Right cardiac atrium (tissue), 5 donors: ENCODE measurements at regions not wholly inside any gene's neighbourhood (a gene's known extent, or its start where the extent isn't known, plus 50 kb on each side); places are given as distances from the start of the nearest gene placed in this dataset.
"Not testable (repeated sequence)": the region's sequence is repeated elsewhere in the genome, so short reads cannot be mapped to it uniquely, and the experiment has no call there.

Experiments
- ATAC-seq, 2 donors: fragments of 200-7000 bp; cut with Tn5 transposase; one replicate each; pipeline versions ENCODE4 v1.8.0 to v1.9.1; 2020; ENCODE audit warnings: moderate library complexity in 2 of 2, mild to moderate bottlenecking in 1 of 2
- DNase-seq, 3 donors: peaks; one replicate each; pipeline ENCODE4 v3.0.0-alpha.2; 2020
- H3K27ac ChIP-seq: one replicate; pipeline ENCODE4 v1.5.1; 2013; ENCODE audit warnings: mild to moderate bottlenecking, low read length, control low read depth, moderate library complexity
- H3K27me3 ChIP-seq: one replicate; pipeline ENCODE4 v1.6.1; 2013; ENCODE audit not compliant: control insufficient read depth, insufficient read depth
- H3K4me1 ChIP-seq: one replicate; pipeline ENCODE4 v1.6.1; 2013; ENCODE audit warnings: low read length; ENCODE audit not compliant: control insufficient read depth, insufficient read depth
- H3K4me3 ChIP-seq: one replicate; pipeline ENCODE4 v1.5.1; 2013; ENCODE audit warnings: low read length, control low read depth
- H3K9me3 ChIP-seq: one replicate; pipeline ENCODE4 v1.6.1; 2013; ENCODE audit warnings: low read length; ENCODE audit not compliant: control insufficient read depth
- WGBS: extraction: QIAGEN DNeasy Blood & Tissue Kit; methylation state at CpG from one replicate; pipeline ENCODE4 v1.1.7; 2013; 5-methylcytosine and 5-hydroxymethylcytosine counted together
- intact Hi-C, 4 donors: fragments of 100-400 bp; cut with DNase I; formaldehyde crosslinking; loops; one replicate each; pipeline versions ENCODE4 v1.11.0 to v1.14.0; 2022 to 2023
- donor health status: healthy with polysubstance abuse.
- donor health status: DM: no; HTN: yes; CAD: no.
- donor health status: DM: no; HTN: no; CAD: no.
- donor health status: DM: no; HTN: yes; CAD: no; lungs with severe emphysema.
- donor health status: DM: yes; HTN: yes; CAD: no.

DNA sequence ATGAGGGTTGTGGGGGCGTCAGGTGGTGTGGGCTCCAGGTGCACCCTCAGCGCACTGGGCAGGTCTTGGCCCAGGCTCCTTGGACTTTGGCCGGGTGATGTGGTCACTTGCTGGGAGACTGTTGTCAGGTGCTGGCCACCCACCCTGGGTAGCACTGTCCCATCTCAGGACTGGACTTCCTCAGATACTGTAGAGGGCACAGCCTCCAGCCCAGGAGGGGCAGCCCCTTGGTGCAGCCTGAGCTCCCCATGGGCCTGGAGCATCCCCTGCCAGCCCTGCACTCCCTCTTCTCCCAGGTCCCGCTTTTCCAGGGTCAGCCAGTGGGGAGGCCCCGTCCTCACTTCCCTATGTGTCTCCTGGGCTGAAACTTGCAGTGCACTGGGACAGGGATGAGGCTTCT is 592.3 kb downstream of the CWH43 start:
- WGBS: 54% methylated on average over 5 of the region's 5 CpGs
- H3K9me3 ChIP-seq, H3K27ac ChIP-seq, H3K4me3 ChIP-seq, DNase-seq, ATAC-seq, intact Hi-C loops, H3K27me3 ChIP-seq, H3K4me1 ChIP-seq: not testable (repeated sequence)

DNA sequence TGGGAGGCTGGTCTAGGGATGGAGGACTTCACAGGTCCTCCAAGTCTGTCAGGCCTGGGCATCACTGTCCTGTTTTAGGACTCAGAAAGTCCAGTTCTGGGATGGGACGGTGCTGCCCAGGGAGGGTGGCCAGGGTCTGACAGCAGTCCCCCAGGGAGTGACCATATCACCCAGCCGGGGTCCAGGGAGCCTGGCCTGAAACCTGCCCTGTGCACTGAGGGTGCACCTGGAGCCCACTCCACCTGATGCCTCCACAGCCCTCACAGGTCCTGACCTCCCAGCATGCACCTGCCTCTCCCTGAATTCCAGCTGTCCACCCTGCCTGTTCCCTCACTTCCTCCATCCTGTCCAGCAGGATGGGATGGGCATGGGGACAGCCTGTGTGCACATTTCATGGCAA is 592.8 kb downstream of the CWH43 start:
- intact Hi-C loops, H3K27me3 ChIP-seq, H3K27ac ChIP-seq, H3K4me3 ChIP-seq, ATAC-seq, H3K4me1 ChIP-seq, H3K9me3 ChIP-seq: not testable (repeated sequence)
- peak in 1 of 3 donors; percentile 37 for DNase-seq
- 62% methylated on average over 2 of the region's 2 CpGs for WGBS

DNA sequence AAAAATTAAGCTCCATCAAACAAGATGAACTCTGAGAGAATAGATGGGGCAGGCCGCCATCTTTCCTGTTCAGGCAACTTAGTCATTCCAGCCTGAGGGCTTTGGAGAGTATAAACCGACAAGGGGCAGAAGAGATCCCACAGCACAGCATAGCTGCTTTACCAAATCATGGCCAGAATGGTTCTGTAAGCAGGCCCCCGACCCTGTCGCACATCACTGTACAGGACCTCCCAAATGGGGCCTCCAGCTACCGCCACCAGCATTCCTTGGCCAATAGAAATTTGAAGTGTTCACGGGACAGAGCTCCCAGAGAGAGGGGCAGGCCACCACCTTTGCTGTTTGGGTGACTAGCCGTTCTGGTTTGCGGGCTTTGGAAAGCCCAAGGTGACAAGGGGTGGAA is 594.1 kb downstream of the CWH43 start:
- H3K27me3 ChIP-seq, DNase-seq, H3K4me3 ChIP-seq, H3K27ac ChIP-seq, ATAC-seq, H3K9me3 ChIP-seq, intact Hi-C loops, H3K4me1 ChIP-seq: not testable (repeated sequence)
- WGBS: 62% methylated on average over 8 of the region's 8 CpGs

DNA sequence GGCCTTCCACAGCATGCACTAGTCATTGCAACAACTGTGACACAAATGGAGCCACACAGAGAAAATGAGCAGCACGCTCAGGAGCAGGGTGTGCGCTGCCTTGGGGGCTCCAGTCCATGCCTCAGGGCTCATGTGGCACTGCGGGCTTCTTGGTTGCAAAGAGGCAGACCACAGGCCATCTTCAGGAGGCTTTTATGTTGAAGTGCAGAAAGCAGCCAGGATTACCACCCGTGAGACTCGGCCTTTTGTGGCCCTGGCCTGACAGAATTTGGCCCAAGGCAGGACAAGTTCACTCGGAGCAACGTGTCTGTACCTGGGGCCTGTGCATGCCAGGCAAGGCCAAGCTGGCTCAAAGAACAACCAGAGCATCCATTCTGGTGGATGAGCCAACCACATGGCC is 602.3 kb downstream of the CWH43 start:
- 51% methylated on average over 6 of the region's 7 CpGs for WGBS
- H3K27ac ChIP-seq, ATAC-seq, H3K9me3 ChIP-seq, intact Hi-C loops, DNase-seq, H3K4me3 ChIP-seq, H3K27me3 ChIP-seq, H3K4me1 ChIP-seq: not testable (repeated sequence)

DNA sequence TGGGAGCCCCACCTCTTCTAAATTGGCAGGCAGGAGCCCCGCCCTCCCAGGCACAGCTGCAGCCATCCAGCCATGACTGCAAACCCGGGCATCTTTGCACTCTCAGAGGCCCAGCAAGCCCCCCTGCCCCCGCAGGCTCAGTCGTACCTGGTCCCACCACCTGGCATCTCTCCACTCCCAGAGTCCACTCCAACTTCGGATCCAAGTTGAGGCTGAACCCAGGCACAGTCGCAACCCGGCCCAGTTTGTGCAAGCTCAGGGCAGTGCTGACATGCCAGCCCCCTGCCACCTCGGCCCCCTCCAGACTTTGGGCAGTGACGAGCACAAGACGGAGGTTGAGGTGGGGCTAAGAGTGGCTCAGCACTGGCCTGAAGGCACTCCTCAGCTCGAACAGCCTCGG is 632.4 kb downstream of the CWH43 start:
- WGBS: 60% methylated on average over 12 of the region's 12 CpGs
- H3K9me3 ChIP-seq, H3K27ac ChIP-seq, H3K4me1 ChIP-seq, H3K27me3 ChIP-seq, ATAC-seq, H3K4me3 ChIP-seq, intact Hi-C loops: not testable (repeated sequence)
- peak in 1 of 3 donors; percentile 26 for DNase-seq

DNA sequence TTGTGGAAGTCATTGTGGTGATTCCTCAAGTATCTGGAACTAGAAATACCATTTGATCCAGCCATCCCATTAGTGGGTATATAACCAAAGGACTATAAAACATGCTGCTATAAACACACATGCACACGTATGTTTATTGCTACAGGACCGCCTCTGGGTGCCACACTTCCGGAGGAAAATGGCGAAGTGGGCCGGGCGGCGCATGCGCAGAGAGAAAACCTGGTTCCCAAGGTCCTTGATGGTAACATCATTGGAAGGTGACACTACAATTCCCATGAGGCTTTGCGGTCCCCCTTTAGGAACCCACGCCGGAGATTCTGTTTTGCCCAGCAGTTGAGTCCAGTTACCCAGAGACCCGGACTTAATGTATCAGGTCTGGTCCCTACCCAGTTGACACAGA is 640.4 kb downstream of the CWH43 start:
- H3K27ac ChIP-seq, H3K27me3 ChIP-seq, H3K4me3 ChIP-seq, H3K4me1 ChIP-seq, ATAC-seq, H3K9me3 ChIP-seq, intact Hi-C loops, DNase-seq: not testable (repeated sequence)
- 79% methylated on average over 12 of the region's 12 CpGs for WGBS
